HG02973 (cell line): ENCODE measurements at regions not wholly inside any gene's neighbourhood (a gene's known extent, or its start where the extent isn't known, plus 50 kb on each side); places are given as distances from the start of the nearest gene placed in this dataset.
"Not testable (repeated sequence)": the region's sequence is repeated elsewhere in the genome, so short reads cannot be mapped to it uniquely, and the experiment has no call there.

ENCODE experiments used
- ATAC-seq: cut with Tn5 transposase; IDR thresholded peaks from one replicate; pipeline ENCODE4 v1.9.1; 2021; ENCODE audit warnings: moderate library complexity; ENCODE audit not compliant: unreplicated experiment

DNA sequence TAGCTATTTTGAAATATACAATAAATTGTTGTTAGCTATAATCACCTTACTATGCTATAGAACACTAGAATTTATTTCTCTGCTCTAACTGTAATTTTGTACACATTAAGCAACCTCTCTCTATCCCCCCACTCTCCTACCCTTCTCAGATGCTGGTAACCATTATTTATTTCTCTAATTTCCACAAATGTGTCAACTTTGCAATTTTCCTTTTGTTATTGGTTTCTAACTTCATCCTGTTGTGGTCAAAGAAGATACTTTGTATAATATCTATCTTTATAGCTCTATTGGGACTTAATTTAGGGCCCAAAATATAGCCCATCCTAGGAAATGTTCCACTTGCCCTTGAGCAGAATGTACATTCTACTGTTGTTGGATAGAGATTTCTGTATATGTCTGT, 229.3 kb downstream of the SATB1 start:
- no peak for ATAC-seq

GRCh38 chr3:18194431-18194830, 230.7 kb downstream of the SATB1 start:
- ATAC-seq: no peak

DNA sequence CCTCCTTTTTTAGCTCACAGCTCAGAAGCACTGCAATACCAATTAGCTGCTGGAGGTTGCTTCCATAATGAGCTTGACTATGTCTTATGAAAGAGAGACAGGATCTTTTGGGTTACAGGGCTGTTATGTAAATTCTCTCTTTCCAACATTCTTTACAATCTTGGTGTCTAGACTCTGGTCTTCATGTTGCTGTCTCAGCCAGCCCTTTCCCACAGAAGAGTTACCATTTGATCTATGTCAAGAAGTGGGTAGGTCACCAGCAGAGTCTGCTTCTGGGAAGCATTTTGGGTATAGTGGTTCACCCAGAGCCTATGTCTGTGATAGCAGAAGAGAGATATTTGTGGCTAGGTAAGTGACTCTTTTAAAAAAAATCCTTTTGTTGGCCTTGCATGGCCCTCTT, 234.5 kb downstream of the SATB1 start:
- no peak for ATAC-seq

- ATAC-seq: no peak
Measured at GRCh38 chr3:18189282-18190050, 235.7 kb downstream of the SATB1 start.

- ATAC-seq: no peak
Measured at GRCh38 chr3:18188491-18188890, 236.6 kb downstream of the SATB1 start.

GRCh38 chr3:18185624-18186023, 239.5 kb downstream of the SATB1 start:
- no peak for ATAC-seq

DNA sequence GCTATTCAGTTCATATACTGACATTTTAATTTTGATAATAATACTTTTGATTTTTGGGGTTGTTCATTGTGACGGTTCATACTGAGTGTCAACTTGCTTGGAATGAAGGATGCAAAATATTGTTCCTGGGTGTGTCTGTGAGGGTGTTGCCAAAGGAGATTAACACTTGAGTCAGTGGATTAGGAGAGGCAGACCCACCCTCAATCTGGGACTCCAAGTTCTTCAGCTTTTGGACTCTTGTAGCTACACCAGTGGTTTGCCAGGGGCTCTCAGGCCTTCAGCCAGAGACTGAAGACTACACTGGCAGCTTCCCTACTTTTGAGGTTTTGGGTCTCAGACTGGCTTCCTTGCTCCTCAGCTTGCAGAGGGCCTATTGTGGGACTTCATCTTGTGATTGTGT, 242.2 kb downstream of the SATB1 start:
- not testable (repeated sequence) for ATAC-seq

DNA sequence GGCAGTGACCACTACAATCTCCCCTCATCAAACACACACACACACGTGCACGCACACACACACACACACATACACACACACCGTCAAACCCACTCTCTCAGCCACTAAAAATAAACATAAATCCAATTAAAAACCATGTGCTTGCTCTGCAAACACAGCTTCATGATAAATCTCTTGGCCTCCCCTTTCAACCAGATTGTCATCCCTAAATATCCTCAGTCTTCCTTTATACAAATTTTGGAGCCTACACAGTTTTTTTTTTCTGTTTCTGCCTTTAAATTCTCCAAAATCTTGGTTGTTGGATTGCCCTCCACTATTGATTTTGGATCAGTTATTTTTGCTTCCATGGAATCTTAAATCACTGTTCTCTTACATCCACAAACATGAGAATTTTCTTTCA, 245.6 kb downstream of the SATB1 start:
- ATAC-seq: no peak

DNA sequence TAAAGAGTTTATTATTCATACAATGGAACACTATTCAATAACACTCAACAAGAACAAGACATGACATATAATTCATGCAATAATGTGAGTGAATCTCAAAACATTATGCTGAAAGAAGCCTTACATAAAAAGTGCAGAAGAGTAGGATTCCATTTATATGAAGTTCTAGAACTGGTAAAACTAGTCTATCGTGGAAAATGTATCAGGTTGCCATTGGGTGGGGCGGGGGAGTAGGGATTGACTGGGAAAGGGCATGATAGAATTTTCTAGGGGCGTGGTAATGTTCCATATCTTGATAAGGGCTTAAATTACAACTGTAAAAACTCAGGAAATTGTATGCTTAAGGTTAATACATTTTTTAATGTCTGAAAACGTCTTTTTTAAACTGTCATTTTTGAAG, 247.9 kb downstream of the SATB1 start:
- no peak for ATAC-seq

GRCh38 chr3:18173891-18174290, 251.2 kb downstream of the SATB1 start:
- ATAC-seq: not testable (repeated sequence)

DNA sequence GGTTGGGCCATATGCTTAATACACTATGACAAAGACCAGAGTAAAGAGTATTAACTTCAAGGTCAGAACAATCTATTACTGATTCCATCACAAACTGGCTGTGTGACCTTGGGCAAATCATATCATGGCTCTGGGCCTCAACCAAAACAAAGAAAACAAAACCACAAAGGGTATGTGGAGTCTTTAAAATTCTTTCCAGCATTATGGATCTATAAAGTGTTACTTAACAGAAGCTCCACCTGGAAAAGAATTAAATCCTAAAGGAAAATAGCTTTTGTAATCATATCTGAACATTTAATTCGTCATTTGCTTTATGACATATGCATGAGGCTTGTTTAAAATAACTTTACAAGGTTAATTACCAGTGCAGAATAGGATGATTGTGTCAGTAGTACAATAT, 265.5 kb downstream of the SATB1 start:
- no peak for ATAC-seq

- no peak for ATAC-seq
Measured at GRCh38 chr3:18153571-18154173, 271.5 kb downstream of the SATB1 start.

DNA sequence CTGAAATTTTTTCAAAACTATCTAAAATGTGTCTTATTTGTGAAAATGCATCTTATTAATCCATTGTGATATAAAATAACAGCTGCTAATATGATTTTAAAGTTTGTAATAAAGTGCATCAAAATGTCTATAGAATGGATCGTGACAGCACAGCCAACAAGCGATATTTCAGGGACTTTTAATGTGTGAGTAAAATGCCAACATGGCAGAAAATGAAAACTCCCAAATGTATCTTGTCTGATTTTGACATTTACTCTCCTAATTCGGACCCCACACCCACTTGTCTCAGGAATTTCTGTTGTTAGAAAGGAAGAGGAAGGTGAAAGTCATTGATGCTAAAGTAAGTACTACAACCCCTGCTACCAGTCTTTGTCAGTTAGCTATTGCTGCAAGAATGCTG, 273.9 kb downstream of the SATB1 start:
- ATAC-seq: no peak

GRCh38 chr3:18149935-18150334, 275.2 kb downstream of the SATB1 start:
- no peak for ATAC-seq

DNA sequence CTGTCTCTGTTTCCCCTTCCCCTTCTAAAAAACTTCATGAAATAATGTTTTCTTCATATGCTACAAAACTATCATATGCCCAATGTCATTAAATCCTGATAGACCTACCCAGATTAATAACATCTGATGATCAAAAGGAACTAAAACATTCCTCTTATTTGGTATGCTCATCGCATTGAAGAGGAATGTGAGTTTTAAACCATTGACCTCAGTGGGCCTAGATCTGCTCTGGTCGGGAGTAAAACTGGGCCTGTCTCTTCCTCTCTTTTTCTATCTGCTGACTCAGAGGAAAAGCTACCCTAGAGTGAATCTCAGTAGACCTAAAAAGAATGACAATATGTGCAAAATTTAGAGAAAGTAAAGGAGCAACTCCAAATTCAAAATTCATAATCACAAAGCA, 275.8 kb downstream of the SATB1 start:
- ATAC-seq: no peak

DNA sequence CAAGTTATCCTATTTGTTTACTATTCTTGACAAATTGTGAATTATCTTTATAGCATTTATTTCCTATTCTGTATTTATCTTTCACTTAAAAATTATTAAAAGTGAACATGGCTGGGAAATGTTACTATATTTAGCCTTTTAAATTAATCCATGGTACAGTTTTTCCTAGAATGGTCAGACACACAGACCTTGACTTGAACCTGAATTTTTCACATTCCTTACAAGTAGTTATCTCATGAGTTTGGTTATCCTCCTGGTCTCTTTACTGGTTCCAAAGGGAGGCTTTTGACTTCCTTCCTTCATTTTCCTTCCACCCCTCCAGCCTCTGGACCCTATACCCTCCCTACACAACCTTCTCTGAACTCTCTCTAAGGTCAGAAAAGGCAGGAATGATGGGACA, 280.6 kb downstream of the SATB1 start:
- no peak for ATAC-seq

DNA sequence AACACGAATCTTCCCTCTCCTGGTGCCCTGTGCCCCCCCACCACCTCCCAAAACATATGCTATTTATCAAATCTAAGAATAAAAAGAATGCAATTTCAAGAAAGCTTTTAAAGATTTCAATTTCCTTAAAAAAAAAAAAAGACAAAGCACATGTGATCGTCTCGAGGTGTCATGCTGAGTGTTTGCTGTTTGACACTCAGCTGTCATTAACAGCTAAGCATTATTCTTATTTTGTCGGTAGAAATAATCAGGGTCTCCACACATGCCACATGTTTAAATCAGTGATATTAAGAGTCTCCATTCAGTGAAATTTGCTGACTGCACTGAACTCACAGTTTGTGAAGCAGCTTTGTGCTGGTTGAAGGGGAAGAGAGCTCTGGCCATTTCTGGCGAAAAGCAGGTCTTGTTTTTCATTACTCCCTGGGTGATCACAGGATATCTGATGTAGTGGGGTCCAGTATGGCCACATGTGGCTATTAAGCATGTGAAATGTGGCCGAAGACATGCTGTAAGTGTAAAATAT, 281.8 kb downstream of the SATB1 start:
- ATAC-seq: no peak

- ATAC-seq: no peak
Measured at GRCh38 chr3:18137958-18138357, 287.2 kb downstream of the SATB1 start.

DNA sequence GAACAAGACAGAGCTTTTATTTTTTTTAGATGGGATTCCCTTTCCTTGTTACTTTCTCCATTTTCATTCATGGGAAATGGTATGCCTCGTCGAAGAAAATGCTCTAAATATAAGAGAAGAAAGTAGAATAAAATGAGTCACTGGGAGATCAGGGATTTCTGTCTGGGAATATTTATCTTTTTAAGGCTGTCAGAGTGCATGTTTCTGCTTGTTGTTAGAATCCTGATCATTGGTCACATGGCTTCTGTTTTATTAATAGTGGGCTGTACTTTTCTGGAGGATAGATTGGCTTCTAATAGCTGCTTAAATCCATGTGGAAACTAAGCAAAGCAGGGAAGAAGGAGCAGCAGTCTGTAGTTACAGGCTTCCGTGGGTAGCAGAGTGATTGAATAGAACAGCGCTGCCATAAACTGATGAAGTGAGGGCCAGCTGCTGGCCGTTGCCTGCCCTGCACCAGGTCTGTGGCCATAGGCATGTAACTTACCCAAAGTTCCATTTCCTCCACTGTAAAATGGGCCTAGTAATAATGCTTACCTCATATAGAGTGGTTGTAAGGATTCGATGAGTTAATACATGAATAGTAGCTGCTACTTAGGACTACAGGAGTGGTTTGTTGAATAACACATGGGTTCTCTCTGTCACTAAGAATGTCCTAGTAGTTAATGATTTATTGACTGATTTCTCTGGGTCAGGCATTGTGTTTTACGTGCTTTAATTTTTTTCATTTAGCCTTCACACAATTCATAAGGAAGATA, 289.9 kb downstream of the SATB1 start:
- ATAC-seq: no peak

- no peak for ATAC-seq
Measured at GRCh38 chr3:18134386-18135059, 290.6 kb downstream of the SATB1 start.

DNA sequence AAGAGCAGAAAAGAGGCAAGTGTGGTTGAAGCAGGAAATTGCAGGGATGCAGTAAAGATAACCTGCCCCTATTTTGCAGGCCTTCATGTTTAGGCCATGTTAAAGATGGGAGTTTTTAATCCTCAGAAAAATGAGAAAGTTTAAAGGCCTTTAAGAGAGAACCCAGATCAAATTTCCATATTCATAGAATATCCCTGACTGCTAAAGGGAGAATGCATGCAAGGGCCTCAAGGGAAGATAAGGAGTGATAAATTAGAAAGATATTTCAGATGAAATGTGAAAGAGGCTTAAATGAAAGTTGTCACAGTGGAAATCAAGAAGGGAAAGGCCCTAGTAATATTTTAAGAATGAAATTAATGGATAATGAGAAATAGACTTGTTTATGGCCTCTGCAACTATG, 292.1 kb downstream of the SATB1 start:
- ATAC-seq: no peak
